ENCODE measurements at regions not wholly inside any gene's neighbourhood (a gene's known extent, or its start where the extent isn't known, plus 50 kb on each side); places are given as distances from the start of the nearest gene placed in this dataset.
A peak's percentile ranks its signal among the peaks of the same experiment; 100 is the strongest.

DNA sequence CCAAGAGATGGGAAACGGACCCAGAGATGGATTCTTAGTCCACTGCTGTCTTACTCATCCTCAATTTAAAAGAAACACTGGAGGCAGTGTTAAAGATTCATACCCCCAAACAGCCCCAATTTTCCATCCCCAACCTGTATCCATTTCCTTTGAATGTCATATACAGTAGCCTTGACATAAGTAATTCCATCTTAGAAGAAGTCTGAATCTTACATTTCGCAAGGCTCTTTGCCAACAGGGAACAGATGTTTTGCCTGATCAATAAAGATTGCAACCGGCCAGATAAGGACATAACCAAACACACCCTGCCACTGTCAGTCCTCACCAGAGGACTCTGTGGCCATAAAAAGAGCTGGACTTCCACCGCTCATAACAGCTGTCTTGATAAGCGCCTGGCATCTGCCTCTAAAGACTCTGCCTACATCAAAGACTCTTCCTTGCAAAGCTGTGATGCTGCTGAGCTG lies 59.0 kb upstream of the MED9 start (continued):
- TF ChIP-seq ZBTB39 (CRISPR knock-in tag; IDR thresholded peaks at IDR 0.05) = no peak
- TF ChIP-seq SNAPC4 (CRISPR knock-in tag; IDR thresholded peaks at IDR 0.05) = no peak
- no peak for TF ChIP-seq ZNF512 (CRISPR knock-in tag; IDR thresholded peaks at IDR 0.05)
- TF ChIP-seq ARID2 (CRISPR knock-in tag; IDR thresholded peaks at IDR 0.05; ENCODE audit: borderline replicate concordance) = no peak
- TF ChIP-seq MNT (IDR thresholded peaks at IDR 0.05) = no peak
- TF ChIP-seq, protein P1, sequence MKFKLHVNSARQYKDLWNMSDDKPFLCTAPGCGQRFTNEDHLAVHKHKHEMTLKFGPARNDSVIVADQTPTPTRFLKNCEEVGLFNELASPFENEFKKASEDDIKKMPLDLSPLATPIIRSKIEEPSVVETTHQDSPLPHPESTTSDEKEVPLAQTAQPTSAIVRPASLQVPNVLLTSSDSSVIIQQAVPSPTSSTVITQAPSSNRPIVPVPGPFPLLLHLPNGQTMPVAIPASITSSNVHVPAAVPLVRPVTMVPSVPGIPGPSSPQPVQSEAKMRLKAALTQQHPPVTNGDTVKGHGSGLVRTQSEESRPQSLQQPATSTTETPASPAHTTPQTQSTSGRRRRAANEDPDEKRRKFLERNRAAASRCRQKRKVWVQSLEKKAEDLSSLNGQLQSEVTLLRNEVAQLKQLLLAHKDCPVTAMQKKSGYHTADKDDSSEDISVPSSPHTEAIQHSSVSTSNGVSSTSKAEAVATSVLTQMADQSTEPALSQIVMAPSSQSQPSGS (CRISPR knock-in tag; IDR thresholded peaks at IDR 0.05) = no peak
- 0 out of 2 replicates have a peak, but pooled peaks have one; percentile 13 for TF ChIP-seq ZNF792 (CRISPR knock-in tag; IDR thresholded peaks at IDR 0.05)
- no peak for TF ChIP-seq ZNF883 (CRISPR knock-in tag; IDR thresholded peaks at IDR 0.05; ENCODE audit: not compliant biosample characterization)
- TF ChIP-seq ZFP41 (CRISPR knock-in tag; IDR thresholded peaks at IDR 0.05; ENCODE audit: borderline replicate concordance) = no peak
- TF ChIP-seq ZMAT3 (CRISPR knock-in tag; conservative IDR thresholded peaks at IDR 0.05) = no peak
- TF ChIP-seq SRY (CRISPR knock-in tag; IDR thresholded peaks at IDR 0.05) = no peak
- TF ChIP-seq, protein P2, sequence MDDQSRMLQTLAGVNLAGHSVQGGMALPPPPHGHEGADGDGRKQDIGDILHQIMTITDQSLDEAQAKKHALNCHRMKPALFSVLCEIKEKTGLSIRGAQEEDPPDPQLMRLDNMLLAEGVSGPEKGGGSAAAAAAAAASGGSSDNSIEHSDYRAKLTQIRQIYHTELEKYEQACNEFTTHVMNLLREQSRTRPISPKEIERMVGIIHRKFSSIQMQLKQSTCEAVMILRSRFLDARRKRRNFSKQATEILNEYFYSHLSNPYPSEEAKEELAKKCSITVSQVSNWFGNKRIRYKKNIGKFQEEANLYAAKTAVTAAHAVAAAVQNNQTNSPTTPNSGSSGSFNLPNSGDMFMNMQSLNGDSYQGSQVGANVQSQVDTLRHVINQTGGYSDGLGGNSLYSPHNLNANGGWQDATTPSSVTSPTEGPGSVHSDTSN (CRISPR knock-in tag; IDR thresholded peaks at IDR 0.05; ENCODE audit: borderline replicate concordance) = no peak
- no peak for TF ChIP-seq RFXANK (CRISPR knock-in tag; IDR thresholded peaks at IDR 0.05)
- TF ChIP-seq YY1 (IDR thresholded peaks at IDR 0.05; ENCODE audit: insufficient read depth, insufficient replicate concordance, low read depth, low read length) = no peak
- no peak for TF ChIP-seq ZFP90 (CRISPR knock-in tag; IDR thresholded peaks at IDR 0.05; ENCODE audit: borderline replicate concordance)
- TF ChIP-seq, protein P3, sequence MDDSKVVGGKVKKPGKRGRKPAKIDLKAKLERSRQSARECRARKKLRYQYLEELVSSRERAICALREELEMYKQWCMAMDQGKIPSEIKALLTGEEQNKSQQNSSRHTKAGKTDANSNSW (CRISPR knock-in tag; IDR thresholded peaks at IDR 0.05; ENCODE audit: borderline replicate concordance) = no peak
